GM06990 (cell line): ENCODE measurements at regions not wholly inside any gene's neighbourhood (a gene's known extent, or its start where the extent isn't known, plus 50 kb on each side); places are given as distances from the start of the nearest gene placed in this dataset.

ENCODE experiments used
- DNase-seq: peaks from one replicate; pipeline ENCODE4 v3.0.0-alpha.2; 2011; ENCODE audit not compliant: insufficient read length; ENCODE audit errors: extremely low read depth
- H3K27me3 ChIP-seq: replicated peaks from 2 replicates; pipeline ENCODE4 v1.6.0; 2011; ENCODE audit warnings: low read length; ENCODE audit not compliant: control insufficient read depth, insufficient read depth
- H3K36me3 ChIP-seq: 2 replicates; pipeline ENCODE4 v1.5.1; 2011; ENCODE audit warnings: low read length; ENCODE audit not compliant: control insufficient read depth, insufficient read depth
- H3K4me3 ChIP-seq: replicated peaks from 2 replicates; pipeline ENCODE4 v1.5.1; 2011; ENCODE audit warnings: low read depth, mild to moderate bottlenecking, control low read depth, low read length
- TF ChIP-seq, protein P1 (sequence below): IDR thresholded peaks from 2 replicates; pipeline ENCODE4 v1.5.1; 2011; ENCODE audit warnings: low read length, control low read depth, mild to moderate bottlenecking, inconsistent platforms; ENCODE audit not compliant: insufficient read depth, poor library complexity, severe bottlenecking

DNA sequence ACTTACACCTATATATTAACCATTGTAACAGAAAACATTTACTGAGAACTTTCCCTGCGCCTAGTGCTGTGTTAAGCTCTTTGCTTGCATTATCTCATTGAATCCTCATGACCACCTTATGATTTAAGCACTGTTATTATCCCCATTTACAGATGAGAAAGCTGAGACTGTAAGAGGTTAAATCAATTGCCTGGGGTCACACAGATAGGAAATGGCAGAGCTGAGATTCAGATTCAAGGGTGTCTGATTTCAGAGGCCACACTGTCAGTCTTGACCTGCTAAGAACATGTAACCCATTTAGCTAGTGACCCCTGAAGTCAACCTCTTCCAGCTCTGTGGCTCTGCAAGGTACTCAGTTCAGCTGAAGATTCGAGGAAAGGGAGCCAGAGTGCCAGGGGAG is 143.9 kb downstream of the TLE3 start:
- Histone ChIP-seq H3K36me3 (no peaks in the 10 kb centered on the region), H3K4me3 (no peak overlapping the region), H3K27me3 (peaks cover 1% of the 10 kb centered on the region)
- TF ChIP-seq, protein P1, sequence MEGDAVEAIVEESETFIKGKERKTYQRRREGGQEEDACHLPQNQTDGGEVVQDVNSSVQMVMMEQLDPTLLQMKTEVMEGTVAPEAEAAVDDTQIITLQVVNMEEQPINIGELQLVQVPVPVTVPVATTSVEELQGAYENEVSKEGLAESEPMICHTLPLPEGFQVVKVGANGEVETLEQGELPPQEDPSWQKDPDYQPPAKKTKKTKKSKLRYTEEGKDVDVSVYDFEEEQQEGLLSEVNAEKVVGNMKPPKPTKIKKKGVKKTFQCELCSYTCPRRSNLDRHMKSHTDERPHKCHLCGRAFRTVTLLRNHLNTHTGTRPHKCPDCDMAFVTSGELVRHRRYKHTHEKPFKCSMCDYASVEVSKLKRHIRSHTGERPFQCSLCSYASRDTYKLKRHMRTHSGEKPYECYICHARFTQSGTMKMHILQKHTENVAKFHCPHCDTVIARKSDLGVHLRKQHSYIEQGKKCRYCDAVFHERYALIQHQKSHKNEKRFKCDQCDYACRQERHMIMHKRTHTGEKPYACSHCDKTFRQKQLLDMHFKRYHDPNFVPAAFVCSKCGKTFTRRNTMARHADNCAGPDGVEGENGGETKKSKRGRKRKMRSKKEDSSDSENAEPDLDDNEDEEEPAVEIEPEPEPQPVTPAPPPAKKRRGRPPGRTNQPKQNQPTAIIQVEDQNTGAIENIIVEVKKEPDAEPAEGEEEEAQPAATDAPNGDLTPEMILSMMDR: no peak
- DNase-seq: no peak

DNA sequence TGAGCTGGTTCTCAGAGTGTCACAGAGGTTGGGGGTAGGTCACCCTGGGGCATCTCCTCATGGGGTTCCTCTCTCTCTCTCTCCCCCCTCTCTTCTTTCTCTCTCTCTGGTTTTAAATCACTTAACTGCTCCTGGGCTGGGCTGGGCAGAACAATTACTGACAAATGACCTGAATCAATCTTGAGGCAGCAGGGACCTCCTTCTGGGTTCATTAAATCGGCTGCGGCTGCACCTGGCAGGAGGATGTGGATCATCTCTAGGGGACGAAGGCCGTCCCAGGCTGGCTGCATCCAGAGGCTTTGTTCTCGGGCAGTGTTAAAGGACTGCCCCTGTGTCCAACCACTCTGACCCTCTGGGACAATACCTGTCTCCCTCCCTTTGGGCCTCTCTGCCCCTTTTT is 143.1 kb downstream of the TLE3 start:
- TF ChIP-seq, protein P1: no peak
- H3K4me3 ChIP-seq: no peak overlapping the region
- H3K27me3 ChIP-seq: peaks cover 1% of the 10 kb centered on the region
- DNase-seq: no peak
- H3K36me3 ChIP-seq: no peaks in the 10 kb centered on the region

DNA sequence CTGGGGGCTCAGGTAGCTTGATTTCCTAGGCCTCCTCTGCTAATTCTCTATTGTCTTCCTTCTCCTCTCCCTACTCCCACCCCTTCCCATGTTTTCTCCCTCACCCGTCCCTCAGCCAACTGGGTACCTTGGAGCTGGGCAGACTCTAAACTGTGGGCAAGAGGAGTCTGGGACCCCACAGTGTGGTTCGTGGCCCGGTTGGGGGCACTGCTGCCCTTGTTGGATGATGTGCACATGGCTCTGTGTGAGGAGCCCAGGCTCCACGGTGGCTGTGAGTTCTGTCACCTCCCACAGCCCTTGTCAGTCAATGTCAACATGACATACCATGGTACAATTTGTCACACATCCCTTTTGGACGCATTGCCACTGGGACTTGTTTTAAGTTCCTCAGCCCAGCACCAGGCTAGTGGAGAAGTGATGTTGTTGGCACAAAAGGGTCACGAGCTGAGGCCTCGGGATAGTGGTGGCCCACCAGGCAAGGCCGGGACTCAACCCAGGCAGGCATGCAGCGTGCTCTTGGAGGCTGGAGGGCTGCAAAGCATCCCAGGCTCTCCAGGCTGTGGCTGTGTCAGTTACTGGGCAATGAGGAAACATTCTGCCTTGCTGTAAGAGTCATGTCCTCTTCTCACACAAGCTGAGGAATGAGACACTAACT is 142.3 kb downstream of the TLE3 start:
- DNase-seq: no peak
- Histone ChIP-seq H3K27me3 (peaks cover 1% of the 10 kb centered on the region), H3K36me3 (no peaks in the 10 kb centered on the region), H3K4me3 (no peak overlapping the region)
- TF ChIP-seq, protein P1: peak; percentile 6

DNA sequence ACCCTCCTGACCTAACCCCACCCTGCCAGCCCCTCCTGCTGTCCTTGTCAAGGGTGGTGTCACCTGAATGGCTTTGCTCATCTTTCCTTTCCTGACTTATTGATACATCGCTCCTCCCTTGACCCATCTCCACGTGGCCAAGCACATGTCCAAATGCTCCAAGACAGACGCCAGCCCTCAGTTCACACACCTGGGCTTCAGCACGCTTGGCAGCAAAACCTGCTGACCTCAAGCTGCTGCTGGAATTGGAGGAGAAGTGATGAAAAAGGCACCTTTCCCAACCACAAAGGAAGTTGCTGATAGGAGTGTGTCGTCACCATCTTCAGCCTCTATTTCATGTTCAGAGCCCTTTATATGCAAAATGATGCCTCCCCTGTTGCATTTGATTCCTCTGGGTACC is 141.3 kb downstream of the TLE3 start:
- TF ChIP-seq, protein P1: no peak
- no peak overlapping the region for H3K4me3 ChIP-seq
- H3K27me3 ChIP-seq: peaks cover 1% of the 10 kb centered on the region
- H3K36me3 ChIP-seq: no peaks in the 10 kb centered on the region
- no peak for DNase-seq

DNA sequence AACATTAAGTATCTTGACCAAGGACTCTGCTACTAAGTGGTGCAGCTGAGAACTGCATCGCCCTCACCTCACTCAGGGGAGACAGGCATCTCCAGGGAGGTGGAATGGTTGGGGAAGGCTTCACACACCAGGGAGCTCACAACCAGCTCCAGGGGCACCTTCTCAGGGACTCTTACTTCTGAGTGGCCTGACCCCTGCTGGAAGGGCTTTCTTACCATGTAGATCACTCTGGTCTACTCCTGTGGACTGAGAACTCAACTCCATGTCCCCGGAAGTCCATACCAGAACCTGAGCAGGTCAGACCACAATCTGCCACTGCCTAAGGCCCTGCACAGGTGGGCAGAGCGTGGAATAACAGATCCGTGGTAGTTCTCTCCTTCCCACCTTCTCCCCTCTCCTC is 140.5 kb downstream of the TLE3 start:
- DNase-seq: no peak
- Histone ChIP-seq H3K36me3 (no peaks in the 10 kb centered on the region), H3K4me3 (no peak overlapping the region), H3K27me3 (peaks cover 1% of the 10 kb centered on the region)
- TF ChIP-seq, protein P1: no peak
